Heart left ventricle (tissue), 13 donors: ENCODE measurements at regions not wholly inside any gene's neighbourhood (a gene's known extent, or its start where the extent isn't known, plus 50 kb on each side); places are given as distances from the start of the nearest gene placed in this dataset.

ENCODE experiments used
- POLR2A ChIP-seq, 2 donors: fragments of 450-650 bp; IDR thresholded peaks; one replicate each; pipeline ENCODE4 v1.6.1; 2017; ENCODE audit warnings: antibody characterized with exemption in 2 of 2, mild to moderate bottlenecking in 2 of 2, moderate library complexity in 2 of 2
- TF ChIP-seq, protein P1 (sequence below), 12 donors: fragments of 200-600 bp; sonication (generic) in 4 of 12; IDR thresholded peaks; one replicate each; pipeline versions ENCODE4 v1.5.0 to v1.8.0; 2018 to 2022; ENCODE audit warnings: antibody characterized with exemption in 12 of 12, mild to moderate bottlenecking in 5 of 12
- donor health status: ischemic (EF 13 %, LVEDD 7.1; RV severe dilation, severe dysfunction).
- donor health status: DM: no; HTN: yes; CAD: no.
- donor health status: DM: no; HTN: no; CAD: no.
- donor health status: ischemic (EF 25% LVEDD 6.9; RV normal size, moderate dysfunction).
- donor health status: ischemic (EF 25% LVEDD 5.7; RV mildly dilated, moderate dysfunction).
- donor health status: ischemic (EF 35%, LVEDD 5.7; RV mildly dilated, moderate dysfunction).
- donor health status: nonischemic (EF 11% LVEDD 7.7; RV severe dilation, severe dysfunction).
- donor health status: DM: yes; HTN: yes; CAD: no.
- donor health status: PGD.
- donor health status: ischemic (EF 29% LVEDD 5.4; RV normal size, mild dysfunction).
- donor health status: nonischemic (EF 23%, LVEDD 6.1; RV moderate dilation, normal function).

DNA sequence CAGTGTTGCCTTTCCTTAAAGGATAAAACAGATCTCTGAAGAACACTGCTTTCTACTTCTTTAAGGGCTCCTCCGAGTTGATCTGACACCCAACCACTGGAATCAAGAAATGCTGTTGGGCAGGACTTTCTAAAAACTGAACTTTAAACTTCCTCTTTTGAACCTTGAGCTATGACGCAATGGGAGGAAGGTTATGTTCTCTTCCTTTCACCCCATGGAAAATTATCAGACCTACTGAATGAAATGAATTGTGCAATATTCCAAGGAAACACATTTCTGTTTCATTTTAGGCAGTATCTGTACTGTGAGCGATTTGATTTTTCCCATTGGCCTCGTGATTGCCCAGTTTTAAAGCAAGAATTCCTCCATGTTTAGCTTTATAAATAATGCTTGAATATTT lies 206.0 kb upstream of the PRR16 start:
- TF ChIP-seq, protein P1, sequence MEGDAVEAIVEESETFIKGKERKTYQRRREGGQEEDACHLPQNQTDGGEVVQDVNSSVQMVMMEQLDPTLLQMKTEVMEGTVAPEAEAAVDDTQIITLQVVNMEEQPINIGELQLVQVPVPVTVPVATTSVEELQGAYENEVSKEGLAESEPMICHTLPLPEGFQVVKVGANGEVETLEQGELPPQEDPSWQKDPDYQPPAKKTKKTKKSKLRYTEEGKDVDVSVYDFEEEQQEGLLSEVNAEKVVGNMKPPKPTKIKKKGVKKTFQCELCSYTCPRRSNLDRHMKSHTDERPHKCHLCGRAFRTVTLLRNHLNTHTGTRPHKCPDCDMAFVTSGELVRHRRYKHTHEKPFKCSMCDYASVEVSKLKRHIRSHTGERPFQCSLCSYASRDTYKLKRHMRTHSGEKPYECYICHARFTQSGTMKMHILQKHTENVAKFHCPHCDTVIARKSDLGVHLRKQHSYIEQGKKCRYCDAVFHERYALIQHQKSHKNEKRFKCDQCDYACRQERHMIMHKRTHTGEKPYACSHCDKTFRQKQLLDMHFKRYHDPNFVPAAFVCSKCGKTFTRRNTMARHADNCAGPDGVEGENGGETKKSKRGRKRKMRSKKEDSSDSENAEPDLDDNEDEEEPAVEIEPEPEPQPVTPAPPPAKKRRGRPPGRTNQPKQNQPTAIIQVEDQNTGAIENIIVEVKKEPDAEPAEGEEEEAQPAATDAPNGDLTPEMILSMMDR (IDR thresholded peaks at IDR 0.05): no peak
- no peak for TF ChIP-seq POLR2A (IDR thresholded peaks at IDR 0.05)
